ENCODE measurements at regions not wholly inside any gene's neighbourhood (a gene's known extent, or its start where the extent isn't known, plus 50 kb on each side); places are given as distances from the start of the nearest gene placed in this dataset.
A peak's percentile ranks its signal among the peaks of the same experiment; 100 is the strongest.

- Histone ChIP-seq H3K36me3 (ENCODE audit: insufficient read depth) (no peaks in the 10 kb centered on the region), H3K4me1 (ENCODE audit: insufficient read depth) (peaks cover 11% of the 10 kb centered on the region), H4K20me1 (replicated peaks; ENCODE audit: insufficient read depth) (no peaks in the 10 kb centered on the region), H3K4me2 (no peak overlapping the region; the same call in 1 of the 2 replicates), H3K4me3 (no peak overlapping the region), H2AFZ (no peak overlapping the region), H3K27ac (ENCODE audit: low read depth) (no peak overlapping the region), H3K27me3 (ENCODE audit: insufficient read depth) (no peaks in the 10 kb centered on the region), H3K79me2 (replicated peaks; ENCODE audit: insufficient read depth) (no peaks in the 10 kb centered on the region), H3K9me2 (ENCODE audit: insufficient read depth) (no peaks in the 10 kb centered on the region), H3F3A (replicated peaks; ENCODE audit: low read depth) (no peaks in the 10 kb centered on the region)
- peak overlapping the region; percentile 90 for H3K27ac Mint-ChIP-seq
- DNase-seq (ENCODE audit: low spot score) (no peak), ATAC-seq (no peak)
- no peak overlapping the region for H3K4me3 Mint-ChIP-seq
- peaks cover 14% of the 10 kb centered on the region; the same call in 2 of the 3 replicates for H3K4me1 Mint-ChIP-seq
- H3K36me3 Mint-ChIP-seq (ENCODE audit: low read depth) = no peaks in the 10 kb centered on the region
- peaks cover 2% of the 10 kb centered on the region for H3K27me3 Mint-ChIP-seq (ENCODE audit: insufficient read depth, low read depth, poor library complexity)
- TF ChIP-seq CREB1 (CRISPR knock-in tag; IDR thresholded peaks at IDR 0.05; ENCODE audit: low read depth) (no peak), POLR2AphosphoS5 (IDR thresholded peaks at IDR 0.05; ENCODE audit: low read depth) (no peak)
- H3K9me3 Mint-ChIP-seq = no peaks in the 10 kb centered on the region; the same call in 2 of the 3 replicates
Observed at GRCh38 chr21:16193496-16194094, 463.8 kb downstream of the USP25 start.

GRCh38 chr21:16194095-16194787 is 464.5 kb downstream of the USP25 start:
- Histone ChIP-seq H3K27me3 (ENCODE audit: insufficient read depth) (no peaks in the 10 kb centered on the region), H3K4me2 (peak overlapping the region; percentile 52), H3K36me3 (ENCODE audit: insufficient read depth) (no peaks in the 10 kb centered on the region), H3F3A (replicated peaks; ENCODE audit: low read depth) (no peaks in the 10 kb centered on the region), H2AFZ (peak overlapping the region; percentile 7; the same call in 1 of the 2 replicates), H4K20me1 (replicated peaks; ENCODE audit: insufficient read depth) (no peaks in the 10 kb centered on the region), H3K79me2 (replicated peaks; ENCODE audit: insufficient read depth) (no peaks in the 10 kb centered on the region), H3K4me1 (ENCODE audit: insufficient read depth) (peaks cover 11% of the 10 kb centered on the region), H3K4me3 (no peak overlapping the region), H3K9me2 (ENCODE audit: insufficient read depth) (no peaks in the 10 kb centered on the region), H3K27ac (ENCODE audit: low read depth) (peak overlapping the region; percentile 65; the same call in 1 of the 2 replicates)
- peak; percentile 77 for DNase-seq (ENCODE audit: low spot score)
- Mint-ChIP-seq H3K36me3 (ENCODE audit: low read depth) (no peaks in the 10 kb centered on the region), H3K4me1 (peaks cover 14% of the 10 kb centered on the region; the same call in 2 of the 3 replicates), H3K27me3 (ENCODE audit: insufficient read depth, low read depth, poor library complexity) (peaks cover 2% of the 10 kb centered on the region), H3K4me3 (0 out of 3 replicates have a peak overlapping the region, but pooled peaks have one; percentile 29), H3K9me3 (no peaks in the 10 kb centered on the region; the same call in 2 of the 3 replicates), H3K27ac (peak overlapping the region; percentile 90)
- peak; percentile 94 for ATAC-seq
- TF ChIP-seq REST (IDR thresholded peaks at IDR 0.05; ENCODE audit: unreplicated experiment) (no peak), EZH2phosphoT487 (IDR thresholded peaks at IDR 0.05; ENCODE audit: unreplicated experiment) (no peak), ZNF462 (CRISPR knock-in tag; IDR thresholded peaks at IDR 0.05) (no peak), CTCF (conservative IDR thresholded peaks at IDR 0.05; ENCODE audit: low read depth in 2 of 2) (no peak), ZNF331 (CRISPR knock-in tag; IDR thresholded peaks at IDR 0.05; ENCODE audit: low read depth) (no peak), EZH2 (IDR thresholded peaks at IDR 0.05; ENCODE audit: low read depth, unreplicated experiment) (no peak), POLR2AphosphoS5 (IDR thresholded peaks at IDR 0.05; ENCODE audit: low read depth) (no peak)

All from GM23338 (cell line).